Gastroesophageal sphincter (tissue), 3 donors: ENCODE measurements at regions not wholly inside any gene's neighbourhood (a gene's known extent, or its start where the extent isn't known, plus 50 kb on each side); places are given as distances from the start of the nearest gene placed in this dataset.

ENCODE experiments used
- CTCF ChIP-seq, 4 experiments: fragments of 200-600 bp in 2 of 4; fragments of 450-650 bp in 2 of 4; sonication (generic) in 1 of 4; IDR thresholded peaks; one replicate each; pipeline ENCODE4 v1.5.1; 2017 to 2019; ENCODE audit warnings: antibody characterized with exemption in 4 of 4, mild to moderate bottlenecking in 2 of 4, moderate library complexity in 2 of 4
- POLR2A ChIP-seq, 2 donors: fragments of 450-650 bp; IDR thresholded peaks; one replicate each; pipeline ENCODE4 v1.6.1; 2017; ENCODE audit warnings: antibody characterized with exemption in 2 of 2, mild to moderate bottlenecking in 2 of 2, moderate library complexity in 1 of 2

GRCh38 chr6:87941556-87942358 is 105.9 kb upstream of the SPACA1 start:
- no peak for TF ChIP-seq CTCF (IDR thresholded peaks at IDR 0.05)
- no peak for TF ChIP-seq POLR2A (IDR thresholded peaks at IDR 0.05)
